ENCODE measurements at regions not wholly inside any gene's neighbourhood (a gene's known extent, or its start where the extent isn't known, plus 50 kb on each side); places are given as distances from the start of the nearest gene placed in this dataset.

DNA sequence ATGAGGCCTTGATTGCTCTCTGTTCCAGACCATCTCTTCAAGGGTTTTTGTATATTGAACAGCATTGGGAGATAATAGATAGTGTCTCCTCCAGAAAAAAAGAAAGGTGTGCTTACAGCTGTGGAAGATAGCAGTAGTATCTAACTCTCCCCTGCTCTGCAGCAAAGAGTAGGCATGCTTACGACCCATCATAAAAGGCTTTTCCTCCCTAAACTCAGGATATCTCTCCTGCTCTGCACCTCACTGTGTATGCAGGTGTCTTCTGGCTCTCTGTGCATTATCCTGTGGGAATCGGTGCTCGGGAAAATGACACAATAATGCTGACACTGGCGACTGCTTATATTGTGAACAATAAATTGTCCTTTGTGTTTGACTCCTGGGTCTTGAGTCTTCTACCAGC, 216.0 kb downstream of the RAB28 start:
- no peaks in the 10 kb centered on the region for H3K27me3 ChIP-seq
- no peaks in the 10 kb centered on the region for H3K36me3 ChIP-seq
- H3K4me3 ChIP-seq, result no peak overlapping the region
- 79% methylated on average over 4 of the region's 4 CpGs for WGBS
- H3K27ac ChIP-seq, result no peak overlapping the region
- peaks cover 8% of the 10 kb centered on the region for H3K9me3 ChIP-seq
- H3K4me1 ChIP-seq, result no peaks in the 10 kb centered on the region
- no peak for TF ChIP-seq POLR2AphosphoS5 (IDR thresholded peaks at IDR 0.05)
- TF ChIP-seq CTCF (IDR thresholded peaks at IDR 0.05), result no peak
- TF ChIP-seq EP300 (IDR thresholded peaks at IDR 0.05), result no peak
- no peak for TF ChIP-seq POLR2A (IDR thresholded peaks at IDR 0.05)
- DNase-seq (ENCODE audit: low spot score in 2 of 2), result no peak

- H3K27ac ChIP-seq, result no peak overlapping the region
- peaks cover 5% of the 10 kb centered on the region for H3K9me3 ChIP-seq
- WGBS, result 62% methylated on average over 2 of the region's 2 CpGs
- no peak for DNase-seq (ENCODE audit: low spot score in 2 of 2)
- no peaks in the 10 kb centered on the region for H3K4me1 ChIP-seq
- no peaks in the 10 kb centered on the region for H3K27me3 ChIP-seq
- no peaks in the 10 kb centered on the region for H3K36me3 ChIP-seq
- H3K4me3 ChIP-seq, result no peak overlapping the region
- TF ChIP-seq EP300 (IDR thresholded peaks at IDR 0.05) (no peak), CTCF (IDR thresholded peaks at IDR 0.05) (no peak), POLR2A (IDR thresholded peaks at IDR 0.05) (no peak), POLR2AphosphoS5 (IDR thresholded peaks at IDR 0.05) (no peak)
These were observed 217.0 kb downstream of the RAB28 start for GRCh38 chr4:13267091-13267490.

- Histone ChIP-seq H3K36me3 (no peaks in the 10 kb centered on the region), H3K27ac (no peak overlapping the region), H3K4me3 (no peak overlapping the region), H3K4me1 (no peaks in the 10 kb centered on the region), H3K27me3 (no peaks in the 10 kb centered on the region), H3K9me3 (peaks cover 5% of the 10 kb centered on the region)
- TF ChIP-seq EP300 (IDR thresholded peaks at IDR 0.05) (no peak), POLR2A (IDR thresholded peaks at IDR 0.05) (no peak), CTCF (IDR thresholded peaks at IDR 0.05) (no peak), POLR2AphosphoS5 (IDR thresholded peaks at IDR 0.05) (no peak)
- DNase-seq (ENCODE audit: low spot score in 2 of 2), result no peak
- 76% methylated on average over 3 of the region's 3 CpGs for WGBS
These were observed 217.5 kb downstream of the RAB28 start for GRCh38 chr4:13266687-13267086.

DNA sequence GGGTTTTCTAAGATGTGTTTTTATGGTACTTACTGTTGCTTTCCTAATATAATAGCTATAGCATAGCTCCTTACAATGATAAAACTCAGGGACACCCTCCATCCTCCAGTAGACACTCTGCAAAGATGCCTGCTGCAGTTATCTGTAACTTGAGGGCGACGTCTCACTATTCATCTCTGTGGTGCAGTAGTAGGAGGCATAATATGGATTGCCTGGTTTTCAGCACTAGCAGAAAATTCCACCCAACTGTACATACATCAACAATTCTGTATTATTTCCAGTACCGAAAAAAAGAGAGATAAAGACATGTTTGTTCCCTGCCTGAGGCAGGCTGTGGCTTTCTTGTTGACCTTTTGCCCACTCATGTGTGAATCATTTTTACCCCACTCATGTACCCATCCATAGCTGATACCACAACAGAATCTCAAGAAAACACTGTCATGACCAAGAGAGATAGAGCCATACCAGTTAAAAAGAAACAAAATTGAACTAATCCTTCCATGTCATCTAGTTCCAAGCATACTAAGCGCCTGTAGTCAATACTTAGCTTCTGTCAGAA, 220.1 kb downstream of the RAB28 start:
- TF ChIP-seq EP300 (IDR thresholded peaks at IDR 0.05), result no peak
- no peak for TF ChIP-seq POLR2A (IDR thresholded peaks at IDR 0.05)
- TF ChIP-seq CTCF (IDR thresholded peaks at IDR 0.05), result no peak
- no peak for TF ChIP-seq POLR2AphosphoS5 (IDR thresholded peaks at IDR 0.05)
- no peaks in the 10 kb centered on the region for H3K4me1 ChIP-seq
- WGBS, result 72% methylated on average over 4 of the region's 4 CpGs
- H3K4me3 ChIP-seq, result no peak overlapping the region
- no peak overlapping the region for H3K27ac ChIP-seq
- no peaks in the 10 kb centered on the region for H3K9me3 ChIP-seq
- no peaks in the 10 kb centered on the region for H3K36me3 ChIP-seq
- no peak for DNase-seq (ENCODE audit: low spot score in 2 of 2)
- no peaks in the 10 kb centered on the region for H3K27me3 ChIP-seq

DNA sequence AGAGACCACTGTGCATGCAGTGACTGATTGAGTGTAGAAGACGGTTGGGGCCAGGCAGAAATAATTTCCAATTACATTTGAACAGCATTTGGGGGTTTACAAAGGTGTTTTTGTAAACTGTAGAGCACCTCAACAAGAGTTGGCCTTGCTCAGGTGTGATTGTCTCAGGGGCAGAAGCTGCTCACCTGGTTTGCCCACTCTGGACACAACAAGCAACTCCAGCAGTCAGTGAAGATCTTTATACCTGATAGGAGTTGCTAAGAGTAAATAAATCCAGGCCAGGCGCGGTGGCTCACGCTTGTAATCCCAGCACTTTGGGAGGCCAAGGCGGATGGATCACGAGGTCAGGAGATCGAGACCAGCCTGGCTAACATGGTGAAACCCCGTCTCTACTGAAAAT, 221.3 kb downstream of the RAB28 start:
- Histone ChIP-seq H3K4me1 (no peaks in the 10 kb centered on the region), H3K9me3 (no peaks in the 10 kb centered on the region), H3K27ac (no peak overlapping the region), H3K36me3 (no peaks in the 10 kb centered on the region), H3K27me3 (no peaks in the 10 kb centered on the region), H3K4me3 (no peak overlapping the region)
- DNase-seq (ENCODE audit: low spot score in 2 of 2), result no peak
- 97% methylated on average over 8 of the region's 8 CpGs for WGBS
- TF ChIP-seq POLR2AphosphoS5 (IDR thresholded peaks at IDR 0.05) (no peak), EP300 (IDR thresholded peaks at IDR 0.05) (no peak), POLR2A (IDR thresholded peaks at IDR 0.05) (no peak), CTCF (IDR thresholded peaks at IDR 0.05) (no peak)
